GM19455 (cell line): ENCODE measurements at regions not wholly inside any gene's neighbourhood (a gene's known extent, or its start where the extent isn't known, plus 50 kb on each side); places are given as distances from the start of the nearest gene placed in this dataset.

ENCODE experiments used
- ATAC-seq: cut with Tn5 transposase; IDR thresholded peaks from one replicate; pipeline ENCODE4 v1.9.1; 2021; ENCODE audit not compliant: unreplicated experiment

DNA sequence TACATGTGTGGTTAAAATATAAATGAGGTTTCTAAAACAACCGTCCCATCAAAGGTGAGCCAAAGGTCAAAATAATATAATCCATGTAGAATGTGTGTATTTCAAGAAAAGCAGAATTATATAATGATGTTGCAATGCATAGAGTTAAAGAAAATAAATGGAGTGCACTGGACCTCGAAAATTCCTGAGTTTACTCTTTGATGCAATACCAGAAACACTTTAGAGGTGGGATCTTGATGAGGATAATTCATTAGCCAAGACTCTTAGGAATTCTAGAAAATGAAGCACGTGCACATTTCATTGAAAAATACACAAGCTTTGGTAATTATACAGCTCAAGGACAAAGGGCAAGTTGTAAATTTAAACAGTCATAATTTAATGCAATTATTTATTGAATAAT, 508.9 kb upstream of the ARGLU1 start:
- no peak for ATAC-seq

DNA sequence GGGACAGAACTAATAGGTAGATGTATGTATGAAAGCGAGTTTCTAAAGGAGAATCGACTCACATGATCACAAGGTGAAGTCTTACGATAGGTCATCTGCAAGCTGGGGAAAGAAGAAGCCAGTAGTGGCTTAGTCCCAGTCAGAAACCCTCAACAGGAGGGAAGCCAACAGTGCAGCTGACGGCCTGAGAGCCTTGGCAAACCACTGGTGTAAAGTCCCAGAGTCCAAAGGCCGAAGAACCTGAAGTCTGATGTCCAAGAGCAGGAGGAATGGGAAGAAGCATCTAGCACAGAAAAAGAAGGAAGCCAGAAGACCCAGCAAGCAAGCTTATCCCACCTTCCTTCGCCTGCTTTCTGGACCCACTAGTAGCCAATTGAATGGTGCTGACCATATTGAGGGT, 507.6 kb upstream of the ARGLU1 start:
- no peak for ATAC-seq

- ATAC-seq = no peak
Observed at GRCh38 chr13:107070792-107071191, 502.9 kb upstream of the ARGLU1 start.

GRCh38 chr13:107069108-107069776, 501.3 kb upstream of the ARGLU1 start:
- ATAC-seq = no peak

DNA sequence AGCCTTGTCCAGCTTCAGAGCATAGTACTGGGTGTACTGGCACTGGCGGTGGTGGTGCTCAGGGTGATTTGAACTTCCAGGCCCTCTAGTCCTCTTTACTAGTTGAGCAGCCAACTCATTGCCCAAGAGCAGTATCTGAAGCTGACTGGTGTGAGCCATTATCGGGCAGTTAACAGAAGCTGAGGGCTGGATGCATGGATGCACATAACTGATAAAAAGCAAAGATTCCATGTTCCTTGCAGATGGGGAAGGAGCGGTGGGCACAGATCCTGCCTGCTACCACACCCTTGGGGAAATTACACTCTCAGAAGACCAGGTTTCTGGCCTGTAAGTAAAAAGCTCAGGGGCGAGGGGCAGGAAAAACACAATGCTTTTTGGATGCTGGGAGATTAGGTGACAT, 499.4 kb upstream of the ARGLU1 start:
- ATAC-seq = no peak

DNA sequence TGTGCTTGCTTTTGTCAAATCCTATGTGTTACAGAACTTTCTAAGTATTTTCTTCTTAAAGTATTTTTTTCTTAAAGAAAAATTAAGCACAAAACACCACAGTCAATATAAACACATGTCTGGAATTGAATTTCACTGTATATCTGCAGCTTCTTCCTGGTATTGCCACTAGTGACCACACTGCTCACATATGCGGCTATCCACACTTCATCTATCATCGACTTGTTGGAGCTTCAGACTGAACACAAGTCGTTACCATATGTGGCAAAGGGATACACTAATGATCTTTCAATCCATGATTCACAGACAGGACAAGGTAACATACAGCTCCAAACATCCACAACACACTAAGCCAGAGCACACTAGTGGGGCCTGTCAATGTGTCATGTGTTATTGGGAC, 498.4 kb upstream of the ARGLU1 start:
- no peak for ATAC-seq

GRCh38 chr13:107065036-107065435, 497.1 kb upstream of the ARGLU1 start:
- no peak for ATAC-seq

GRCh38 chr13:107057028-107057631, 489.2 kb upstream of the ARGLU1 start:
- no peak for ATAC-seq

DNA sequence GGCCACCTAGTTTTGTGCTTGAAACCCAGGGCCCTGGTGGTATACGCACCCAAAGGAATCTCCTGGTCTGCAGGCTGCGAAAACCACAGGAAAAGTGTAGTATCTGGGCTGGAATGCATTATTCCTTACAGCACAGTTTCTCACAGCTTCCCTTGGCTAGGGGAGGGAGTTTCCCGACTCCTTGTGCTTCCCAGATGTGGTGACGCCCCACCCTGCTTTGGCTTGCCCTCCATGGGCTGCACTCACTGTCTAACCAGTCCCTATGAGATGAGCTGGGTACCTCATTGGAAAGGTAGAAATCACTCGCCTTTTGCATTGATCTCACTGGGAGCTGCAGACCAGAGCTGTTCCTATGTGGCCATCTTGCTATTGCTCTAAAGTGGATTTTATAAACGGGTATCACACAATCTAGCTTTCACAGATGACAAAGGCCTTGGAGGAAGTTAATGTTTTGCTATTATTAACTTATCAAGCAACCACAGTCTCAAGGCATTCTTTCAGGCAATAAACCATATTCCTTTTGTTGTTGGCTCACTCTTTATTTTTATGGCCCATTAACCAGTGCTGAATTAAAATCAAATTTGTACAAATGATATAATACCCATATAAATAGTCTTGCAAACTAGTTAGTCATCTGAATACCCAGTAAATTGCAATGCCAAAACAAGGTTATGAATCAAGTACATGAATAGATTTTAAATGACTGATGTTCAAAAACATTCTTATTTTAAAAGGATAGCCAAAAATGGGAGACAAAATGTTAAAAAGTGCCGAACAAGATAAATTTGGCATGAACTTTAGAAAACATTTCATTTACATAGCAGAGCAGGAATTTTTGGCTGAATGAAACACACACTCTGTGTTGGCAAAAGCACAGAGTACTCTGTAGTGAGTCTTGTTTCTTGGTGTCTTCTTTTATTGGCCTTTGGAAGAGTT, 475.4 kb upstream of the ARGLU1 start:
- ATAC-seq = no peak

- ATAC-seq = no peak
Observed at GRCh38 chr13:107035778-107036177, 467.8 kb upstream of the ARGLU1 start.

GRCh38 chr13:107035186-107035585, 467.2 kb upstream of the ARGLU1 start:
- ATAC-seq = no peak

DNA sequence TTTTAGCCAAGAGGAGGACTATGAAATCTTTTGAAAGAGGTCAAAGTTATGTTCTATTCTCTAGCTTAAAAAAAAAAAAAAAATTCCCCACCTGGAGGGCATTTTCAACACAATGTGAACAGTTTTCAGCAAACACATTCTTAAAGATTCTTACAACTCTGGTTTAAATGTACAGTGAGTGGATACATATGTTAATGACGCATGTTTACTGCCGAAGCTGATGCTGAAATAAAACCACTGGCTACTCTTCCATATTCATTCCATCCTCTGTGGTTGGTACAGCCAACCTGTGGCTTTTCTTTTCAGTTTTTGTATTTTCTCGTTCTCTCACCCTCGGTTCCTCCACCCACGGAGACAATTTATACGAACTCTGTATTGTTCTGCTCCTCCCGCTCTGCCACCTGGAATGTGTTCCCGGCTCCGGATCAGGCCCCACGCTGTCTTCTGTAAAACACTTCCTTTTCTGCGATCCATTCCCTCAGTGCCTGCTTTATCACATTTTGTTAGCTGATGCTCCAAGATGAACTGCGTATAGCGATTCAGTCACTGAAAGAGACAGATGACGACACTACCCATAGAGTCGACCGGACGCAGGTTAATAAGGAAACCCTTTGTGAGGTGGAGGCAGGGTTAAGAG, 466.4 kb upstream of the ARGLU1 start:
- no peak for ATAC-seq

DNA sequence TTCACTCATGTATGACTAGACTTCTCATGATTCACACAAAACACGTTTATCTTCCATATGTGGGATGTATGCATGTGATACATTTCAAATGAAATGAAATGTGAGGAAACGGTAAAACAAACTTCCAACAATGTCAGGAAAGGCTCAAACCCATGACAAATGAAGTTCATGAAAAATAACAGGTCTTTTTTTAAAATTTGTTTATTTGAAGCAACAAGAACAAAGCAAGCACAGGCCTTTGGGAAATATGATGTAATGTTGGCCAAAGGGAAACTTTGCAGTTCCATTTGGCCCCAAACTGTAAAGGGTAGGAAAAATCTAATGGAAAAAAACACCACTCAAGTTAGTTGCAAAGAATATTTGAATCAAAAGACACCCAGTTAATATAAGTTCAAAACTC, 463.8 kb upstream of the ARGLU1 start:
- no peak for ATAC-seq

- ATAC-seq = no peak
Observed at GRCh38 chr13:107028751-107029150, 460.8 kb upstream of the ARGLU1 start.

DNA sequence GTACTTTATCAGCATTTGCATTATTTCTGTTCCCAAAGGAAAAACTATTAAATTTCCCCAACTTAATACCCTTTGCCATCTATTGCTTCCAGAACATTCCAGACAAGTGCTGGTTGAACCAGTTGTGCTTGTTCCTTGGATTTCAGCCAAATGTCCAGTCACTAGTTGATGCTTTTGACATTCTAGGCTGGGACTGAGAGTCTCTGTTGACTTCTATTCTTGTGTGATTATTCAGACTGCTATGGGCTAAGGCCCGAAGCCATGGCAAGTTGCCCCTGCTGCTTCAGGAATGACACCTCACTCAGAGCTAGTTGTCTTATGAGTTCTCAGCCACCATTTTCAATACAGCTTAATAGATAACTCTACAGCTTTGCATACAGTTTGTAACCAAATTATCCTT, 458.1 kb upstream of the ARGLU1 start:
- ATAC-seq = no peak

GRCh38 chr13:107023335-107023734, 455.4 kb upstream of the ARGLU1 start:
- no peak for ATAC-seq

- ATAC-seq = no peak
Observed at GRCh38 chr13:107020393-107020792, 452.5 kb upstream of the ARGLU1 start.

DNA sequence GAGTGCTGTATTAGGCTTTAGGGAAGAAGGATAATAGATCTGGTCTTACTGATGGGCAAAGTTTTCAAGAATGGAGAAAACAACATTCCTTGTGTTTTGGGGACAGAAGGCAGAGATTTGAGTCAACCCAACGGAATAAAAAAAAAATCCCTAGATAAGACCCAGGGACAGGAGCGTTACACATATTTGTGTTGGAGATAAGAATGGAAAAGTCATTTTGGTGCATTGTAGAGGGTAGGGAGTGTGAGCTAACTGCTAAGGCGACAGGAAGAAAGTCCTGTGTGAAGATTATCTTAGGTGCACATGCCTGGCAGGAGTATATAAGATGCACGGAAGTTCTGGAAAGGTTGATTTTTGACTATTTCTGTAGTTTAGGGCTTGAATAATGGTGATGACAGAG, 450.3 kb upstream of the ARGLU1 start:
- ATAC-seq = no peak

DNA sequence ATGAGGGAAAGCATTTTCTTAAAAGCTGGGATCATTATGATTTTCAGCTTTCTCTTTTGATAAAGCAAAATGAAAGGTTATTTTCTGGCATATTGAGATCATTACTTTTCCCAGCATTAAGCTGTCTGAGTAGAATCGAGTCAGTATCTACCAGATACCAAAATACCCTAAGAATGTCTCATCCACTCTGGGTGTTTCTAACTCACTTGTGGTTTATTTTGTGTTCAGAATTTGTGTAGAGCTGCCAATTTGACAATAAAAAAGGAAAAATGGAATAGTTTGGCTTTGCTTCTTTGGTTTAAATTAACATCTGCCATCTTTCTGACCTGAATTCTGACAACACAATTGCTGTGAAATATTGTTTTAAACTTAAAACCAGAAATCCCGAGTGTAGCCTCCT, 438.7 kb upstream of the ARGLU1 start:
- ATAC-seq = no peak

DNA sequence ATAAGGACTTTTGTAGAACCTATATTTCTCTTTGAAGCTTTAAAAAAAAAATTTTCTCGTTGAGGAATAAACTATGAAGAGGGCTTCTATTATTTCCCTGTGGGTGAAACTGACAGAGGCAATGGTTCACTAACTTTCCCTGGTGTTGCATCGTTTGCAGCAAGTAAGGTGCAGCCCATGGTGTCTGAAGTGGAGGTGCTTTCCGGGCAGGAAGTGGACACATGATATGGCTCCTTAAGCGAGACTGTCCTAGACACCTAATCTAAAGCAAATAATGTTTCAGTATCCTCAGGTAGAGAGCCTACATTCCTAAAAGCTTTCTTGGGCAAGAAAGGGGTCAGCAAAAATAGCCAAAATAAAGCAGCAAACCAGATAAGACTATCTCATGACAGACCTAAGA, 437.6 kb upstream of the ARGLU1 start:
- ATAC-seq = no peak

GRCh38 chr13:107003911-107004310, 436.0 kb upstream of the ARGLU1 start:
- ATAC-seq = no peak

- no peak for ATAC-seq
Observed at GRCh38 chr13:106998664-106999063, 430.7 kb upstream of the ARGLU1 start.
